ENCODE measurements at regions not wholly inside any gene's neighbourhood (a gene's known extent, or its start where the extent isn't known, plus 50 kb on each side); places are given as distances from the start of the nearest gene placed in this dataset.

DNA sequence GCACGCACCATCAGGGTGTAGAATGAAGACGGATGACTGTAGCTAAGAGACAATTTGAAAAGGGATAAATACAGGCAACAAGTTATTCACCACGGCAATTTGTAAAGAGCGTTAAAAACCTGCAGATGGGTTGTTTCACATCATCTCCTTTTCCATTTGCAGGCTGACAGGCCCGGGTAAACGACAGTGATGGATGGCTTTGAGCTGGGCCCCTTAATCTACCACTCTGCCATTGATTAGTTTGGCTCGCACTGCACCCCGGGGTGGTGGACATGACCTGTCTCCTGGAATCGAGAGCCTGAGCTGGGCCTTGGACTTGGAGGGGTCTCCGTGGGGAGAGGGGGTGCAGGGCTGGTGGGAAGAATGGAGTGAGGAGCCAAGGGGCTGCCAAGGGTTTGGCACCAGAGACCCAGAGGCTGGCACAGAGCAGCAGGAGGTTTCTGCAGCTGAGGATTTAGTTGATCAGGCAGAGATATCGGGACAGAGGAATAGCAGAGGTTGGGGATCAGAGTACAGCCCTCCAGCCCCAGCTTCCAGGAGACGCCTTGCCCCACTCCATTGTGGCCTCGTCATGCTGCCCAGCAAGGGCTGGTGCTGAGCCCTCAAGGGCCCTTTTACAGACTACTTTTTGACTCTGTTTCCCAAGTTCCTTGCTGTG lies 110.6 kb upstream of the NECTIN1 start:
- no peak for FAIRE-seq

GRCh38 chr11:119835753-119836152 lies 106.8 kb upstream of the NECTIN1 start:
- TF ChIP-seq CTCF (IDR thresholded peaks at IDR 0.05; ENCODE audit: insufficient read depth, low read depth, low read length), result no peak
- TF ChIP-seq EZH2 (IDR thresholded peaks at IDR 0.05; ENCODE audit: insufficient read depth, low read length), result no peak
- Mint-ChIP-seq H3K4me1 (ENCODE audit: low read depth, unreplicated experiment) (peaks cover 5% of the 10 kb centered on the region), H3K27ac (ENCODE audit: unreplicated experiment) (no peak overlapping the region), H3K36me3 (ENCODE audit: low read depth, unreplicated experiment) (peaks cover 5% of the 10 kb centered on the region), H3K4me3 (ENCODE audit: unreplicated experiment) (no peak overlapping the region), H3K27me3 (ENCODE audit: low read depth, unreplicated experiment) (peaks cover 62% of the 10 kb centered on the region), H3K9me3 (ENCODE audit: unreplicated experiment) (peaks cover 31% of the 10 kb centered on the region)
- Histone ChIP-seq H3K4me1 (ENCODE audit: insufficient read depth, low read length) (peaks cover 5% of the 10 kb centered on the region), H3K27me3 (ENCODE audit: insufficient read depth, low read length) (peaks cover 21% of the 10 kb centered on the region), H3K79me2 (ENCODE audit: insufficient read depth, low read length) (no peaks in the 10 kb centered on the region), H3K4me3 (ENCODE audit: insufficient read depth, low read depth, low read length) (no peak overlapping the region), H3K27ac (ENCODE audit: low read depth, low read length) (no peak overlapping the region), H3K9ac (ENCODE audit: low read length) (no peak overlapping the region), H3K9me3 (ENCODE audit: insufficient read depth, low read depth, low read length) (no peaks in the 10 kb centered on the region), H4K20me1 (ENCODE audit: insufficient read depth, low read length) (no peaks in the 10 kb centered on the region), H3K36me3 (ENCODE audit: insufficient read depth, low read length) (no peaks in the 10 kb centered on the region), H3K4me2 (ENCODE audit: low read length) (no peak overlapping the region), H2AFZ (ENCODE audit: low read depth, low read length) (no peak overlapping the region)
- DNase-seq (ENCODE audit: low read depth), result no peak
- FAIRE-seq, result no peak

More for the DNA sequence above, 110.6 kb upstream of the NECTIN1 start:
- no peak overlapping the region for H2AFZ ChIP-seq (ENCODE audit: low read depth, low read length)
- H3K36me3 ChIP-seq (ENCODE audit: insufficient read depth, low read length), result no peaks in the 10 kb centered on the region
- DNase-seq (ENCODE audit: low read depth), result no peak
- peaks cover 62% of the 10 kb centered on the region for H3K27me3 Mint-ChIP-seq (ENCODE audit: low read depth, unreplicated experiment)
- H3K4me1 Mint-ChIP-seq (ENCODE audit: low read depth, unreplicated experiment), result peaks cover 5% of the 10 kb centered on the region
- peaks cover 5% of the 10 kb centered on the region for H3K36me3 Mint-ChIP-seq (ENCODE audit: low read depth, unreplicated experiment)
- no peaks in the 10 kb centered on the region for H3K4me1 ChIP-seq (ENCODE audit: insufficient read depth, low read length)
- H3K4me2 ChIP-seq (ENCODE audit: low read length), result no peak overlapping the region
- H3K9ac ChIP-seq (ENCODE audit: low read length), result no peak overlapping the region
- H4K20me1 ChIP-seq (ENCODE audit: insufficient read depth, low read length), result no peaks in the 10 kb centered on the region
- H3K9me3 Mint-ChIP-seq (ENCODE audit: unreplicated experiment), result peaks cover 28% of the 10 kb centered on the region
- peaks cover 31% of the 10 kb centered on the region for H3K27me3 ChIP-seq (ENCODE audit: insufficient read depth, low read length)
- H3K9me3 ChIP-seq (ENCODE audit: insufficient read depth, low read depth, low read length), result no peaks in the 10 kb centered on the region
- no peak for TF ChIP-seq CTCF (IDR thresholded peaks at IDR 0.05; ENCODE audit: insufficient read depth, low read depth, low read length)
- no peak for TF ChIP-seq EZH2 (IDR thresholded peaks at IDR 0.05; ENCODE audit: insufficient read depth, low read length)
- H3K27ac ChIP-seq (ENCODE audit: low read depth, low read length), result no peak overlapping the region
- H3K4me3 Mint-ChIP-seq (ENCODE audit: unreplicated experiment), result no peak overlapping the region
- H3K79me2 ChIP-seq (ENCODE audit: insufficient read depth, low read length), result no peaks in the 10 kb centered on the region
- no peak overlapping the region for H3K4me3 ChIP-seq (ENCODE audit: insufficient read depth, low read depth, low read length)
- H3K27ac Mint-ChIP-seq (ENCODE audit: unreplicated experiment), result no peak overlapping the region

GRCh38 chr11:119832202-119832935 lies 103.4 kb upstream of the NECTIN1 start:
- Histone ChIP-seq H4K20me1 (ENCODE audit: insufficient read depth, low read length) (no peaks in the 10 kb centered on the region), H3K9me3 (ENCODE audit: insufficient read depth, low read depth, low read length) (peaks cover 2% of the 10 kb centered on the region), H3K9ac (ENCODE audit: low read length) (no peak overlapping the region), H3K27ac (ENCODE audit: low read depth, low read length) (no peak overlapping the region), H3K4me1 (ENCODE audit: insufficient read depth, low read length) (peaks cover 5% of the 10 kb centered on the region), H3K27me3 (ENCODE audit: insufficient read depth, low read length) (no peaks in the 10 kb centered on the region), H3K4me2 (ENCODE audit: low read length) (no peak overlapping the region), H3K4me3 (ENCODE audit: insufficient read depth, low read depth, low read length) (no peak overlapping the region), H3K79me2 (ENCODE audit: insufficient read depth, low read length) (no peaks in the 10 kb centered on the region), H3K36me3 (ENCODE audit: insufficient read depth, low read length) (no peaks in the 10 kb centered on the region), H2AFZ (ENCODE audit: low read depth, low read length) (peak overlapping the region; percentile 73)
- DNase-seq (ENCODE audit: low read depth), result peak; percentile 22
- peaks cover 35% of the 10 kb centered on the region for H3K27me3 Mint-ChIP-seq (ENCODE audit: low read depth, unreplicated experiment)
- peaks cover 31% of the 10 kb centered on the region for H3K9me3 Mint-ChIP-seq (ENCODE audit: unreplicated experiment)
- no peak for FAIRE-seq
- no peak overlapping the region for H3K27ac Mint-ChIP-seq (ENCODE audit: unreplicated experiment)
- no peak overlapping the region for H3K4me3 Mint-ChIP-seq (ENCODE audit: unreplicated experiment)
- H3K4me1 Mint-ChIP-seq (ENCODE audit: low read depth, unreplicated experiment), result peaks cover 9% of the 10 kb centered on the region
- TF ChIP-seq EZH2 (IDR thresholded peaks at IDR 0.05; ENCODE audit: insufficient read depth, low read length) (no peak), CTCF (IDR thresholded peaks at IDR 0.05; ENCODE audit: insufficient read depth, low read depth, low read length) (no peak)
- H3K36me3 Mint-ChIP-seq (ENCODE audit: low read depth, unreplicated experiment), result peaks cover 2% of the 10 kb centered on the region

All from astrocyte (in vitro differentiated cells and primary cell).